Calu3 (cell line): ENCODE measurements at regions not wholly inside any gene's neighbourhood (a gene's known extent, or its start where the extent isn't known, plus 50 kb on each side); places are given as distances from the start of the nearest gene placed in this dataset.

Experiments
- BruUV-seq: library from RNA; stranded (reverse); fragments of 400-500 nt; replicated peaks from 2 replicates; lab custom pipeline; 2021; lab: Mats Ljungman, UMichigan
- CTCF ChIA-PET: fragments of 300-600 bp; sonication (Branson Sonifier 250); formaldehyde crosslinking; loops from one replicate; lab custom pipeline; 2022; ENCODE audit warnings: antibody characterized with exemption; lab: Charles Lee
- DNase-seq: peaks from one replicate; pipeline ENCODE4 v3.0.0; 2022
- H3K27ac Mint-ChIP-seq: one replicate; pipeline ENCODE4 v1.8.0; 2022; ENCODE audit warnings: mixed read lengths; ENCODE audit not compliant: unreplicated experiment
- H3K27me3 Mint-ChIP-seq: one replicate; pipeline ENCODE4 v1.8.0; 2022; ENCODE audit warnings: mixed read lengths; ENCODE audit not compliant: unreplicated experiment
- H3K36me3 Mint-ChIP-seq: one replicate; pipeline ENCODE4 v1.8.0; 2022; ENCODE audit warnings: mild to moderate bottlenecking, moderate library complexity, mixed read lengths; ENCODE audit not compliant: insufficient read depth, unreplicated experiment
- H3K4me1 Mint-ChIP-seq: one replicate; pipeline ENCODE4 v1.8.0; 2022; ENCODE audit warnings: mild to moderate bottlenecking, low read depth, mixed read lengths; ENCODE audit not compliant: unreplicated experiment
- H3K4me3 Mint-ChIP-seq: one replicate; pipeline ENCODE4 v1.8.0; 2022; ENCODE audit warnings: mild to moderate bottlenecking, low read depth, moderate library complexity, mixed read lengths; ENCODE audit not compliant: unreplicated experiment
- H3K9me3 Mint-ChIP-seq: one replicate; pipeline ENCODE4 v1.8.0; 2022; ENCODE audit warnings: low read depth, mixed read lengths; ENCODE audit not compliant: unreplicated experiment
- intact Hi-C: fragments of 100-400 bp; cut with micrococcal nuclease; formaldehyde crosslinking; loops from one replicate; pipeline ENCODE4 v1.10.0; 2022; ENCODE audit not compliant: unreplicated experiment
- TF ChIP-seq, protein P1 (sequence below): fragments of 200-600 bp; IDR thresholded peaks from one replicate; pipeline ENCODE4 v1.8.0; 2022; ENCODE audit warnings: antibody characterized with exemption; ENCODE audit not compliant: unreplicated experiment

DNA sequence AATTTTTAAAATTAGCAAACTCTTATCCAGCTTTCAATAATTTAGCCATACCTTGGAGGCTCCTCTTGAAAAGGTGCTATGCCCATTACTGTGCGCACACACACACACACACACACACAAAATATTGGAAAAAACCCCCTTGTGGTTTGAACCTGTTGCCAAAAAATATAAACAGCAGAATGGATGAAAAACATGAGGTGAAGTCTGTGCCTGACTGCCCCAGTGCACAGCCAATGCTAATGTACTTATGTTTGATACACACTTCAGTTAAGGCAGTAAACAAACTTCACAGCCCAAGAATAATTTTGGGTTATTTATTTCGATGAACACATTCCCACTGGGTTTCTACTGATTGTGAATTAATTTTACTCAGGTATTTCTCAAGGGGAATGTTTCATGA lies 113.2 kb upstream of the SEM1 start:
- CTCF ChIA-PET = no interaction called here
- BruUV-seq = no TSS peak
- DNase-seq = no peak
- H3K4me1 Mint-ChIP-seq = no peaks in the 10 kb centered on the region
- intact Hi-C loops = no loop called here
- no peak overlapping the region for H3K4me3 Mint-ChIP-seq
- no peaks in the 10 kb centered on the region for H3K36me3 Mint-ChIP-seq
- H3K9me3 Mint-ChIP-seq = no peaks in the 10 kb centered on the region
- no peaks in the 10 kb centered on the region for H3K27me3 Mint-ChIP-seq
- peak overlapping the region; percentile 30 for H3K27ac Mint-ChIP-seq
- TF ChIP-seq, protein P1, sequence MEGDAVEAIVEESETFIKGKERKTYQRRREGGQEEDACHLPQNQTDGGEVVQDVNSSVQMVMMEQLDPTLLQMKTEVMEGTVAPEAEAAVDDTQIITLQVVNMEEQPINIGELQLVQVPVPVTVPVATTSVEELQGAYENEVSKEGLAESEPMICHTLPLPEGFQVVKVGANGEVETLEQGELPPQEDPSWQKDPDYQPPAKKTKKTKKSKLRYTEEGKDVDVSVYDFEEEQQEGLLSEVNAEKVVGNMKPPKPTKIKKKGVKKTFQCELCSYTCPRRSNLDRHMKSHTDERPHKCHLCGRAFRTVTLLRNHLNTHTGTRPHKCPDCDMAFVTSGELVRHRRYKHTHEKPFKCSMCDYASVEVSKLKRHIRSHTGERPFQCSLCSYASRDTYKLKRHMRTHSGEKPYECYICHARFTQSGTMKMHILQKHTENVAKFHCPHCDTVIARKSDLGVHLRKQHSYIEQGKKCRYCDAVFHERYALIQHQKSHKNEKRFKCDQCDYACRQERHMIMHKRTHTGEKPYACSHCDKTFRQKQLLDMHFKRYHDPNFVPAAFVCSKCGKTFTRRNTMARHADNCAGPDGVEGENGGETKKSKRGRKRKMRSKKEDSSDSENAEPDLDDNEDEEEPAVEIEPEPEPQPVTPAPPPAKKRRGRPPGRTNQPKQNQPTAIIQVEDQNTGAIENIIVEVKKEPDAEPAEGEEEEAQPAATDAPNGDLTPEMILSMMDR = no peak

DNA sequence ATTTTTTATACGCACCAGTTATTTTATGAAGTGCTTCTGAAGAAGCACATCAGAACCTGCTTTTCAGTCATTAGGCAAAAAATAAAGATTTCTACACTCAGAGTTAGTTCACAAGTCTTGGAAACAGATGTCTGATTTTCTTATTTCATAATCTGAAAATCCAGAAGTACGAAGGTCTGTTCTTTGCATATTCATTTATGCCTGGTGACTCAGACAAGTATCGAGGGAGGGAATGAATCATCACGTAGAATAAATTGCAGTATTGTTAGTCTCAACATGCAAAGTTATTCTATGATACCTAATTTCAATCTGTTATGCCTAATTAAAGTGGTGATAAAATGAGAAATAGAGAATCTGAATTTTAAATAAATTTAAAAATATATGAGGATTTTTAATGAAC lies 113.6 kb upstream of the SEM1 start:
- BruUV-seq = no TSS peak
- TF ChIP-seq, protein P1 = no peak
- Mint-ChIP-seq H3K9me3 (no peaks in the 10 kb centered on the region), H3K36me3 (no peaks in the 10 kb centered on the region), H3K27ac (peak overlapping the region; percentile 30), H3K4me1 (no peaks in the 10 kb centered on the region), H3K4me3 (no peak overlapping the region), H3K27me3 (no peaks in the 10 kb centered on the region)
- no peak for DNase-seq
- CTCF ChIA-PET = no interaction called here
- intact Hi-C loops = no loop called here

DNA sequence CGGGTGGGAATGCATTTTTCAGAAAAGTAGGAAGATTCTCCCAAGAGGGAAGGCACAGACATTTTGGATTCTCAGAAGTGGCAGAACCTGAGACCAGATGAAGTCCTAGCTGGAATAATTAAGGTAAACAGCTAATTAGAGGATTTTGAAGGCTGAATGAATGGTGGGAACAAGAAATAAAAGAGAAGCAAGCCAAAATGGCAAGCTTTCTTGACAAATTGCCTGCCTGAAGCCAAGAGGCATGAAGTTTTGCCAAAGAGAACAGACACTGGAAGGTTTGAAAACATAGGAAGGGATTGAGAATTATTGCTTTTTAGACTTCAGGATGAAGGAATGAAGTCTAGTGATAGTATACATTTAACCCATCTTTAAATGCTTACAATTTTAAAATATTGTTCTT lies 115.0 kb upstream of the SEM1 start:
- no TSS peak for BruUV-seq
- H3K9me3 Mint-ChIP-seq = no peaks in the 10 kb centered on the region
- no peaks in the 10 kb centered on the region for H3K27me3 Mint-ChIP-seq
- H3K4me3 Mint-ChIP-seq = no peak overlapping the region
- TF ChIP-seq, protein P1 = no peak
- no peak for DNase-seq
- H3K27ac Mint-ChIP-seq = no peak overlapping the region
- no peaks in the 10 kb centered on the region for H3K36me3 Mint-ChIP-seq
- no peaks in the 10 kb centered on the region for H3K4me1 Mint-ChIP-seq
- intact Hi-C loops = no loop called here
- CTCF ChIA-PET = no interaction called here

DNA sequence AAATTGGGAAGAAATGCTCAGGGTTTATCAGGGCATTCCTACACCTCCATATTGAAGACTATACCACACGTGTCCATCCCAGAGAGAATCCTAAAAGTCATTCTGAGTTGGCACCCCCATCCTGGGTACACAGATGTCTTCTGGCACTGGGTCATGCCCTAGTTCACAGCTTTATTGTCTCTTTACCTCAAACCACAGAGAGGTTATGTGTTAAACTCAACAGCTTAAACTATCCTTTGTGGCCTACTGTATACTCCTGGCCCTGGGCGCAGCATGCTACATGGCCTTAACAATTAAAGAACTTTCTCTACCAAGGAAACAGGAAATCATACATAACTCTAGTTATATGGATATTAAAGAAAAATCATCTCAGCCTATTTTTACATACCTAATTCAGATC lies 115.6 kb upstream of the SEM1 start:
- no TSS peak for BruUV-seq
- Mint-ChIP-seq H3K36me3 (no peaks in the 10 kb centered on the region), H3K4me3 (no peak overlapping the region), H3K9me3 (no peaks in the 10 kb centered on the region), H3K4me1 (no peaks in the 10 kb centered on the region), H3K27ac (no peak overlapping the region), H3K27me3 (no peaks in the 10 kb centered on the region)
- CTCF ChIA-PET = no interaction called here
- intact Hi-C loops = no loop called here
- DNase-seq = no peak
- TF ChIP-seq, protein P1 = no peak
